Peyer's patch (tissue), 4 donors: ENCODE measurements at regions not wholly inside any gene's neighbourhood (a gene's known extent, or its start where the extent isn't known, plus 50 kb on each side); places are given as distances from the start of the nearest gene placed in this dataset.

Experiments
- CTCF ChIP-seq, 6 experiments: fragments of 450-650 bp in 4 of 6; fragments of 200-600 bp in 2 of 6; sonication (generic) in 1 of 6; IDR thresholded peaks; one replicate each; pipeline ENCODE4 v1.5.1; 2017 to 2019; ENCODE audit warnings: antibody characterized with exemption in 6 of 6, mild to moderate bottlenecking in 3 of 6, moderate library complexity in 1 of 6
- POLR2A ChIP-seq, 2 donors: fragments of 450-650 bp; IDR thresholded peaks; one replicate each; pipeline ENCODE4 v1.5.1; 2017; ENCODE audit warnings: antibody characterized with exemption in 2 of 2, mild to moderate bottlenecking in 2 of 2, moderate library complexity in 2 of 2

GRCh38 chr1:218496561-218496960 is 151.4 kb downstream of the TGFB2 start:
- TF ChIP-seq CTCF (IDR thresholded peaks at IDR 0.05) (no peak), POLR2A (IDR thresholded peaks at IDR 0.05) (no peak)
